Stimulated activated CD8-positive, alpha-beta memory T cell treated with anti-CD3 and anti-CD28 coated beads, Interleukin-15, amount 100 ng/mL, for 4 hours (primary cell): ENCODE measurements at regions not wholly inside any gene's neighbourhood (a gene's known extent, or its start where the extent isn't known, plus 50 kb on each side); places are given as distances from the start of the nearest gene placed in this dataset.
A peak's percentile ranks its signal among the peaks of the same experiment; 100 is the strongest.

Experiments
- DNase-seq, 2 donors: peaks; one replicate each; pipeline ENCODE4 v3.0.0-alpha.2; 2020; ENCODE audit warnings: low read depth in 2 of 2

DNA sequence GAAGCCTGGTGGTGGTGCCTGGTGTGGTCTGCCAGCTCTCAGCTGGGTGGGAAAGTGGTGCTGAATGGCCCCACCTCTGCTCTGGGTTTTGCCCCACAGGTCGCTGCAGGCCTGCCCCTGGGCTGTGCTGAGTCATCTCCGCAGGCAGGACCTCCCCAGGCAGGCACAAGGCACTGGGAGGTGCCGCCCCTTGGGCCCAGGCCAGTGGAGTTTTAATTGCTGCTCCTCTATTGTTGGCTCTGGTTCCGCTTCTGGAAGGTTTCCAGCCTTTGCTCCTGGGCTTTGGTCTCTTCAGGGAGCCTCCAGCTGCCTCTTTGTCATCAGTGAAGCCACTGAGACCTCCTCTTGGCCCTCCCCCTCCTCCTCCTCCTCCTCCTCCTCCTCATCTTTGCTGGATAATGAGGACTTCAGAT is 180.3 kb upstream of the GRB10 start:
- no peak for DNase-seq

DNA sequence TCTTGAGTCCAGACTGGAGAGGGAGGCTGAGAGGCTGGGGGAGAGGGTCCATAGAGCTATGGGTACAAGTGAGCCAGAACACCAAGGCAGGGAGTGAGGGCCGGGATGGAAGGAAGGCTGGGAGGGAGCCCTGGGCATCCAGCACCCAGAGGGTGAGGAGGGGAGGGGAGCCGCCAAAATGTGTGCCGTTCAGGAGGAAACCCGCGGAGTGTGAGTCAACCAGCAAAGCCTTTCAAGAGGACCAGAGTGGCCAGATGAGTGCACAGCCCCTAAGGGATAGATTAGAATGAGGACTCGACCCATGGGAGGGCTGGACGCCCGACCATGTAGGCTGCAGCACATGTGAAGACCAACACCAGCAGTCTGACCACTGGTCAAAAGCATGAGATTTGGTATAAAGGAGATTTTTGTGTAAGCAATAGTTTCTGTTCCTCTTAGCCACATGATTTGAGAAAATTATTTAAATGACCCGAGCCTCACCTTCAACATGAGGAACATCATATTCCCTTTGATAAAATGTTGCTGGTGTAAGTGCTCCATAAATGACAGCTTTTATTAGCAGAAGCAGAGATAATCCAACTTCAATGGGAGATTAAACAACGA is 179.7 kb upstream of the GRB10 start:
- DNase-seq, result no peak

DNA sequence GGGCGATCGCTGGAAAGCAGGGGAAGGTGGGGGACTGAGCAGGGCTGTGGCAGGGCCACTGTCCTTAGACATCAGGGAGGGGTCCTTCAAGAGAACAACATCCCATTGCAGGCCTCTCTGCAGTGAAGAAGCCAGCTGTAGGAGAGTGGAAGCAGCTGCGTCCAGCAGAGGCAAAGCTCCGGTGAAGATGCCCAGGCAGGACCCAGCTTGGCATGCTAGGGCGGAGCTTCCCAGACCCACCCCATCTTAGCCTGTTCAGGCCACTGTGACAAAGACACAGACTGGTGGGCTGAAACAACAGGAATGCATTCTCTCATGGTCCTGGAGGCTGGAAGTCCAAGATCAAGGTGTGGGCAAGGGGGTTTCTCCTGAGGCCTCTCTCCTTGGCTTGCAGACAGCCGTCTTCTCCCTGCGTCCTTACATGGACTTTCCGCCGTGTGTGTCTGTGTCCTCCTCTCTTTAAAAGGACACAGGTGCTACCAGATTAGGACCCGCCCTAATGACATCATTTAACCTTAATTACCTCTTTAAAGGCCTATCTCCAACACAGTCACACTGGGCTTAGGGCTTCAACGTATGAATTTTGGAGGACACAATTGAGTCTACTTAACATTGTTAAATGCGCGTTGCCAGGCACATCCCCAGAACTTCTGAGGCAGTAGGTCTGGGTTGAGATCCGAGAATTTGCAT is 178.1 kb upstream of the GRB10 start:
- no peak for DNase-seq

DNA sequence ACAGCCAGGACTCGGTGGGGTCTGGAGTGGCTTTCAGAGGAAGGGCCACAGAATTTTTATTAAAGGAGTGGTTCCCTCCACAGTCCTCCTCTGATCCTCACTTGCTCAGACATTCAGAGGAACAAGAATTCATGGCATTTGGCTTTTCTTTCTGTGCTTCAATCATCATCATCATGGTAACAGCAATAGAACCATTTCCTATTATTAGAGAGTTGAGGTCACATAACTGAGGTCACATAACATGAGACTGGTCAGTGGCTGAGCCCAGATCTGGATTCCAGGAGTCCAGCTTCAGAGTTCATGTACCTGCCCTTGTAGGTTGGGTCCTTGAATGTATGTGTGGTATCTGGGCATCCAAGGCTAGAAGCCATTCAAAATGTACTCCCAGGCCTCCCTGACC is 177.3 kb upstream of the GRB10 start:
- DNase-seq, result no peak

DNA sequence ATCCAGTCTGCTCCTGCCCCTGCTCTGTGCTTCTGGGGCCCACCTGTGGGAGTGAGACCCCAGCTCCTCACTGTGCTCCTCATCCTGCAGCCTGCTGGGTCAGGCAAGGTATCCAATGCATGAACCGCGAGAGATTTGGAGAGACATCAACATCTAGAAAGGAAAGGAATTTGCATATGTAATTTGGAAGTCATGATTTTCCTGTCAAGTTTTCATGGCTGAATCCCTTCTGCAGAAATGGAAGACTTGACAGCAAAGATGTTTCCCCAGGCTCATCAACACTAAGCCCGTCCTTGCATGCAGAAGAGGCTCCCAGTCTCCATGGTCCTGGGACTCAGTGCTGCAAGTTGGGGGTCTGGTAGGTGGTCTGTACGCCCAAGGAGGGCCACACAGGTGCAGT is 176.9 kb upstream of the GRB10 start:
- DNase-seq, result no peak

DNA sequence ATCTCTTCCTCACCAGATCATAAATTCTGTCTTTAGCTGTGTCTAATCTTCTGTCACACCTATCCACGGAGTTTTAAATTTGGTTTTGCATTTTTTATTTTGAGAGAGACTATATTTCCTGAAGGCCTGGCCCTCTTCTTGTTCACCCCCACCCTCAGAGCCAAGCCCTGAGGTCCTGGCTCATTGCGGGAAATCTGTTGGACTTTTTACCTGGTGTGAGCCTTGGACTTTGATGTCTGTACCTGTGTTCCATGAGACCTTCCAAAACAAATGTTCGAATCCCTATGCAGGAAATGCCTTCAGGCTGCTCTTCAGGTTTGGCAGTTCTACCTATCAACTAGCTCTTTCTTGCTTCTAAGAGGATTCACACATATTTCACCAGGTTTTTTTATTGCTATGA is 175.2 kb upstream of the GRB10 start:
- no peak for DNase-seq

DNA sequence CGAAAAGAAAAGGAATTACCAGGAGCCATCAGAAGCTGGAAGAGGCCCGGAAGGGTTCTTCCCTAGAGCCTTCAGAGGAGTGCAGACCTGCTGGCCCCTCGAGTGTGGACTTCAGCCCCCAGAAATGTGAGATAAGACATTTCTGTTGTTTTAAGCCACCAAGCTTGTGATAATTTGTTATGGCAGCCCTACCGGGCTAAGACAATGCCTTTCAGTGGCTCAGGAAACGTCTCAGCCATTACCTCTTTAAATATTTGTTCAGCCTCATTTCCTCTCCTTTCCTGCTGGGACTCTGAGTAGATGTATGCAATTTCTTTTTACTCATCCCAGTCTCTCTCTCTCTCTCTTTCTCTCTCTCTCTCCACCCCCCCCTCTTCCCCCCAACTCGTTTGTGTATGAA is 174.7 kb upstream of the GRB10 start:
- DNase-seq, result no peak

DNA sequence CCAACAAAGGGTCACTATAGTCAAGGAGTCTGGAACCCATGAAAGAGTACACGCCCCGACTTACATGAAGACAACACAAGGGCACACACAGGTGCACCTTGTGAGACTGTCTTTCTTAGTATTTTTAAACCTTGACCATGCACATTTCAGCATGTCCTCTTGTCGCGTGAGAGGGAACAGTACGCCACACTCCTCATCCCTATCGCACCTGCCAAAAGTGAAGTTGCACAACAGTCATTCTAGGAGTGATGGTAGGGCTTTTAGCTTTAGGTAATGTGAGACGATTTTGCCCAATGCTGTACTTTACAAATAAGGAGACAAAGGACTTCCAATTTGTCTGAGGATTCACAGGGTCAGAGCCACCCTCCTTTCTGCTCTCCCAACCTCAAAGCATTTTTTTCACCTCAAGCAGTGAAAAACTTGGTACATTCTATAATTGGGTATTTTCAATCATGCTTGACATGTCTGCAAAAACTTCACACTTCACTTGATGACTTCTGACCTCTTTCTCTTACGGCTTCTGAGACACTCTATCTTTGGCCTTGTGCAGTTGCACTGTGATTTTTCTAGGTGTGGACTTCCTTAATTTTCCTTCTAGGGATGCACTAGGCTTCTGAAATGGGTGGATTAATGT is 173.9 kb upstream of the GRB10 start:
- DNase-seq, result no peak

DNA sequence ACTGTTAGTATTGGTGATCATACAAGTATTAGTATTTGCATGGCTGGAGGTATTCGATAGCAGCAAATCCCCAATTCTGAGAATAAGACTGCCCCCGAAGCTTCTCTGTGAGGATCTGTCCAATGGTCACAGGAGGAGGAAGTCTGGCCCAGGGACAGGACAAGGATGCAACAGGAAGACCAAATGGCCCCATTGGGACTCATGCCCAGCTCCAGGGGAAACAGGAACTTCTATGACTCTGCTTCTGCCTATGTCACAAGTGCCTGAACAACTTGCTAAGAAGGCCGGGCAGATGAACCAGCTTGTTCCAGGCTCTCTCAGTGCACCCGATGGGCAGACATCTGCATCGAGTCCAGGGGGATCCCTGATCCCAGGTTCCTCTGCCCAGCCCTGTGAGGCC is 172.0 kb upstream of the GRB10 start:
- DNase-seq, result no peak

DNA sequence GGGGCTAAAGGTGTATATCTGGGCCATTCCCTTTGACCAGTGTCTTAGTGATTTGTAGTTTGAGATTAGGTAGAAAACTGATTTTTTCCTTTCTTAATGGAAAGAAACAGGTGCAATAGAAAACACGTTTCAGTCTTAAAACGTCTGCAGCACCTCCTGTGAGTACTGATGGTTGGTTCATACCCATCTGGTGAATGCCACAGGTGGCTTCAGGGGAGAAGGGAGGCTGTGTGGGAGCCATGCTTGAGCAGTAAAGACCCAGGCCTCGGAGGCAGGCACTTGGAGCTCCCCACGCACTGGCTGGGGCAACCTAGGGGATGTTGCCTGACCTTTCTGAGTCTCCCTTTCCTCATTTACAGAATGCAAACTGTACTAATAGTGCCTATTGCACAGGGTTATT is 171.5 kb upstream of the GRB10 start:
- no peak for DNase-seq

DNA sequence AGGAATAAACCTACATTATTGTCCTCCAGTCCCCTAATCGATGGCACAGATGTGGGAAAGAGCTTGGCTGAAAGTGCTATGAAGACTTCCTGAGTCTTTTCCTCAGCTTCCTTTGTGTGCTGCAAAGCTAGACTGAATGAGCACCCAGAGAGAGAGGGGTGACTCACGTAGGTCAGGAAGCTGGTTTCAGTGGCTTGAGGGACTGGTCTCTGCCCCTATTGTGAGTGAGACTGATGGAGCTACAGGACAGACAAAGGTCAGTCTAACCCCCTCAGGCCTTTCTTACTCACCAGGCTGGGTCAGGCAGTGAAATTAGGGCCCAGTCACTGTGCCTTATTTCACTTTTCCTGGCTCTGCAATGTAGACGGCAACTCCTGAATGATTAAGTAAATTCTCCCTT is 171.1 kb upstream of the GRB10 start:
- no peak for DNase-seq

DNA sequence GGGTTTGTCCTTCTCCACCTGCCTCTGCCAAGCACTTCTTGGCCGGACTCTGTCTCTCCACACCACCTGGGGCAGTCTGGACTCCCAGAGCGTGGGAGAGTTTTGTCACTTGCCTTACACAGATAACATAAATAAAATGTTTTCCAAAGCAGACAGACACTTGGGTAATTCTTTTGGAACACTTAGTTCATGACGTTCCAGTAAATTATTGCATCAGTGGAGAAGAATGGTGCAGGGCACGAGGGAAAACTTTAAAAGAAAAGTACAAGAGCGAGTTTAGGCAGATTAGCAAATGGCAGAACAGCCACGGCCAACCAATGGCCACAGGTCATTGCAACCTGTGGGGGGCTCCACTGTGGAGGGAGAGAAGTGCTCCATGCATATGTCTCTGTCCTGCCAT is 170.6 kb upstream of the GRB10 start:
- DNase-seq, result no peak

DNA sequence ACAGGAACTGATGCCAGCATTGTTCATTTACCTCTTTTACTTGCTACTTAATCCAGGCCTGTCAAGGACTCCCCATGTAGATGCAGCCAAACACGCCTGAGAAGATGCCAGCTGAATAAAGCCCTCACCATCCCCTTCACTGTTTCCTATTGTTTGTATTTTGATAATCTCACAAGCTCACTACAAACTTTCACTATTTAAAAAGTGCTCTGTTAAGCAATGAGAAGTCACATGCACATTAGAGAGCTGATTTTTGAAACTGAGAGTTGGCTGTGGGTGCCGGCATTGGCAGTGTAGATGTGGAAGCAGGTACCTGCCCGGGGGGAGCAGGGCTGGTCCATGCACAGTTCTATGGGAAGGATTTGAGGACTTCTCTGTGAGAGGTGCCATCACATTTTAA is 169.8 kb upstream of the GRB10 start:
- DNase-seq, result no peak

DNA sequence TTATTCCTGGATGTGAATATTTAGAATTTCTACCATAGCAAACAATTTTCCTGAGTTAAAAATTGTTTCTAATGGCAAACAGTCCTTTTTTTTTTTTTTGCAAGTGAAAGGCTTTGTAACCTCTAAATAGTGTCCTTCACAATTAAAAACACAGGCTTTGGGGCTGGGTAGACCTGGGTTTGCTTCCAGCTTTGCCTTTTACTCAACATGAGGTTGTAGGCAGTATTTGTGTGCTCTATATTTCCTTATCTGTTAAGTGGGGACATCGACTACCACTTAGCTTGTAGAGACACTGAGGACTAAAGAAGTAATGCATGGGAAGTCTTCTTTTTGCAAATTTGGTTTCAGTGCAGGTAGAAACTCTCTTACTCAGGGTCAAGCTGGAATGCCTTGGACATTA is 169.4 kb upstream of the GRB10 start:
- DNase-seq, result no peak

DNA sequence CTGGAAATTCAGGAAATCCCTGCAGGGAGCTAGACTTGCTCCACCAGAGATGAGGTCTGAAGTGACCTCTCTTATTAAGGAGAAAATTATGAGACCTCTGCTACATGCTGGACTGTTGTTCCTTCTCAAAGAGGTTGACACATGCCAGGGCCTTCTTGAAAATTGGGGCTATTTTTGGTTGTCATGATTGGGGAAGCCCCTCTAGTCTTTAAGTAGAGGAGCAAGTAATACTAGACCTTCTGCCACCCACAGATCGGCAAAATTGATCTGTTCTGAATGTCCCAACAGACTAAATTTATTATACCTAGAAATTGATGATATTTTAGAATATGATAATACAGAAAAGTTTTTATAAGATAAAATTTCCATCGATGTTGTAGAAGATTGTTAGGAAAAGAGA is 160.8 kb upstream of the GRB10 start:
- DNase-seq, result no peak

DNA sequence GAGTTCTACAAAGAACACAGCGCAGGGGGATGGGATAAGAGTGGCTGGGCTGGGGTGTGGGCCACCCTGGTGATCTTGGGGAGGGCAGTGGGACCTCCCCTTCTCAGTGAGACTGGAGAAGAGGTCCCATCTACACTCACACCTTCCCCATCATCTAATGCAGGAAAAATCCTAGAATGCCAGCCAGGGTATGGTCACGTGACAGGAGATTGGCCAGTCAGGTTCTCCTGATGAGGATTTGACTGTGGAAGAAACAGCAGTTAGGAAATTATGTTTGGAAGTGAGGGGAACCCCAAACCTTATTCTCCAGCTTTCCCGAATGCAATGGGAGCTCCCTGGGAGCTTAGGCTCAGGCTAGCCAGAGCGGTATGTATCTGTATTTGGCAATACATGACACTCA is 158.8 kb upstream of the GRB10 start:
- no peak for DNase-seq

DNA sequence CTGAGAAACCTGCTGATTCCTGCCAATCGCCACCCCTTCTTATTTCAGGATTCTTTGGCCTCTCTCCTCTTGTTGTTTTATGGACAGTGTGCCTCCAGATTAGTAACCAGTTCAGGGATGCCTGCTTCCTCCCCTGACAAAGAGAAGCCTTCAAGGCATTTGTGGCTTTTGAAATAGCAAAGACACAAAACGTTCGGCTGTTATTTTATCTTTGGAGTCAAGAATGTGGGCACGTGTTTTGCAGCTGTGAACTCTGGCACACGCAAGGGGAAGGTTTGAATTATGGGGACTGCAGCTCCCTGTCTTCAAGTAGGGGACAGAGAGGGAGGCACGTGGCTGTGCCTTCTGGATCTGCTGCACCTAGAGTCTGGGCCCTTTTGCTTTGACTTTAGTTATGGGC is 157.9 kb upstream of the GRB10 start:
- DNase-seq, result no peak

DNA sequence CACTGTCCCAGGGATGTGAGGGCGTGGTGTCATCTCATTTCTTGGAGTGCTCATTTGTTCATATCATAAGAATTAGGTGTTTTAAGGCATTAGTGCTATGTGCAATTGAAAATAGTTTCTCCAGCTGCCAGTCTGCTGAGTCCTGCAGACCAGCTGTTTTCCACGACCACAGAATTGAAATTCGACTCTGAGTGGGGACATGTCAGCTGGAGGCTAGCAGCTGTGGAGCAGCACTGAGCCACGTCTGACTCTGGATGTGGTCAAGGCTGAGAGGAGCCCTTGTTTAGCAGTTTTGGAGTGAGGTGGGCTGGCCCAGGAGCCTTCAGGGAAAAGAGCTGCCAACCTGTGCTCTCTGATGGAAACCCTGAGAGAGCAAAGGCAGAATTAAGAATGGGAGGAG is 156.3 kb upstream of the GRB10 start:
- DNase-seq, result no peak

DNA sequence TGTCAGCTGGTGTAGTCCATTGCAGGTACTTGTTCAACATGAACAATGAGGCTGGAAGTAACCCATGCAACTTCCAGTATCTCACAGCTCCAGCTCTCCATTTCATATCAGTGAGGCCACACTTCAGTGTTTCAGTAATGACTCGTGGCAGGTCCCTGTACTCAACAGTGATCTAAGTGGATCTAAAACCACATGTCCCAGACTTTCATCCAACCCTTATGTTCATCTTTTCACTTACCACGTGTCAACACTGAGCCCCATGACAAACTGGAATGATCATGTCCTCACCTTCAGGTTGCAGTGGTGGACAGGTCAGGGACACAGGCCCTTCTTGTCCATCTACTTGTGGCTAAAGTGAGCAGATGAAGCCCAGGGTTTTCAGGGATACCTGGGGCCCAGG is 155.0 kb upstream of the GRB10 start:
- DNase-seq, result no peak

DNA sequence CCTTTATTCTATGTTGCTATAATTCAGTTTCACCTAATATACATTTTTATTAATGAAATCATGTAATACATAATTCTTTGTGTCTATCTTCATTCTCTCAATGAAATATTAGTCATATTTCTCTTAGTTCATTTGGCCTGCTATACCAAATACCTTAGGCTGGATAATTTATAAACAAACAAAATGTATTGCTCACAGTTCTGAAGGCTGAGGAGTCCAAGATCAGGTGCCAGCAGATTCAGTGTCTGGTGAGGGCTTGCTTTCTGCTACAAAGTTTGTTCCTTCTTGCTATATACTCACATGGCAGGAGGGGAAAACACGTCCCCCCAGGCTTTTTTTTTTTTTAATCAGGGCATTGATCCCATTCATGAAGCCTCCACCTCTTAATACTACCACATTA is 143.4 kb upstream of the GRB10 start:
- no peak for DNase-seq

DNA sequence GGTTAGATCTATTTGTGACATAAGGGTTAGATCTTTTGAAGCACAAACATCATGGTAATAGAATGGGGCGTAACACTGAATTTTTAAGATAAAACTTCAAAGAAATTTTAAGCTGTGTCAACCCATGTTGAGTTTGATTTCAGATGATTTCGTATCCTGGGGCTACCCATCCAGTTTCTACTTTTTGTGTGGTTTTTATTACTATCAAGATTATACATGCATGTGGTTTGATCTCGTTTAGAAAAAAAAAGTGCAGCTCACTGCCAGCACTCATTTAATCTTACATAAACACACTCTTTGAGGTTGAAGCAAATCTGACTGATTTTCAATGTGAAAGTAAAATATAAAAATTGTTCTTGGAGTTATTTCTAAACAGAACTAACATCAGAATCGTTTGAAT is 140.8 kb upstream of the GRB10 start:
- DNase-seq, result no peak

DNA sequence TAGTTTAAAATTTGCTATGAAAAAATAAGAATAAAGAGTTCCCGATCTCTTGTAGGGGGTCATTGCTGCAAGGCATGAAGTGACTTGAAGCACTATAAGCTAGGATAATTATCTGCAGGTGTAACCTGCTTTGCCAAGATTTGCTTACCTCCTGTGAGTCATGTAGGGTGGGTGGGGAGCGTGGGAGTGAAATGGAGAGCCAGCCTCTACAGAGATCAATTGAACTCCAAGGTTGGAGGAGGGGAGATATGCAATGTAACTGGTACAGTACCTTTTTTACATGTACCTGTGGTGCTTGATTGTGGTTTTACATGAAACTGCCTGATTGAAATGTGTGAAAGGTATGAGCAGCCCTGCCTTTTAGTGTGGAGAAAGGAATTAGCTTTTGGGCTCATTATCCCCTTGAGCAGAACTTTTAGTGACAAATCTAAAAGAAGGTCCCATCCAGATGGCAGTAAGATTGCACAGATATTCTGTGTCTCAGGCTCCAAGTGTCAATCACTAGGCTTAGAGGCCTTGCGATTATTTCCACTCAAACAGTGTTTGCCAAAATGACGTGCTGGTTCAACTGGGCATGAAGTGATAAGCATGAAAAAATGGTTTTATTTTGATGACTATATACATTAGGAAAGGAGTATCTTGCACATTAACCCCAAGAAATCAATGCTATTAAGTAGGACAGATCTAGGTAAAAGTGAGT is 138.6 kb upstream of the GRB10 start:
- peak in 1 of 2 donors; percentile 15 for DNase-seq

DNA sequence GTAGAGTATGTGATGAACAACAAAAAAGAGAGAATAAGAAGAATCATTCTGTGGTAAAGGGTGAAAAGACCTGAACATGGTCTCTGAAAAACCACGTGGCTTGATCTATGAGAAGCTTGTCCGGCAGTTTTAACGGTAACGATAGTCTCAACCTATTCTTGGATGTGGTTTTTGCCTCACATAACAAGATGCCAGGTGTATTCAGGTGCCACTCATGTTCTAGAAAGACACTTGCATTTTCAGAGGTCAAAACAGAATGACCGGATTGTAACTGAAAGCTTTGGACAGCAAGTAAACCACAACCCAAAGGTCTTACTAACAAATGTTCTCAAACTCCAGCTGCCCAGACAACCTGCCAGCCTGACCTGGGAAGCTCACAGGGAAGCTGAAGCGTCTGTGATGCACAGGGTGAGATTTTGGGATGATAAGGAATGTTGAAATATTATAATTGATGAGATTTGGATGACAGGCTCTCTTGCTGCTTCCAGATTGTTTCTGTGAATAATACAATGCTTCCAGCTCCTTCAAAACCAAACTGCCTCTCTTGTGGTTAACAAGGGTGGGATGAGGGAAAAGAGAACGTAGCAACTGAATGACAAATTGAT is 137.4 kb upstream of the GRB10 start:
- DNase-seq, result no peak
